HCT116 (cell line): ENCODE measurements at regions not wholly inside any gene's neighbourhood (a gene's known extent, or its start where the extent isn't known, plus 50 kb on each side); places are given as distances from the start of the nearest gene placed in this dataset.

Experiments used
- ATAC-seq: fragments of 200-7000 bp; cut with Tn5 transposase; 2 replicates; pipeline ENCODE4 v1.9.1; 2020; ENCODE audit warnings: mild to moderate bottlenecking, moderate library complexity
- BruUV-seq: library from RNA; stranded (reverse); fragments of 400-500 nt; replicated peaks from 2 replicates; lab custom pipeline; 2021; lab: Mats Ljungman, UMichigan
- CTCF ChIA-PET: fragments of 300-600 bp; sonication (Branson Sonifier 250); formaldehyde crosslinking; loops from one replicate; lab custom pipeline; 2021; ENCODE audit warnings: antibody characterized with exemption; lab: Charles Lee
- POLR2A ChIA-PET: fragments of 300-600, 350-600 bp; sonication (Branson Sonifier 250); formaldehyde crosslinking; loops from one replicate; lab custom pipeline; 2021; ENCODE audit warnings: antibody characterized with exemption; lab: Charles Lee
- RAD21 ChIA-PET, 2 experiments: fragments of 300-600 bp; sonication (Branson Sonifier 250); formaldehyde crosslinking; loops; one replicate each; lab custom pipeline; 2023; ENCODE audit warnings: low total read pairs in 2 of 2; ENCODE audit not compliant: uncharacterized antibody in 2 of 2, unreplicated experiment in 2 of 2, low non-redundant PET in 1 of 2; lab: Charles Lee
- DNase-seq: peaks from one replicate; pipeline ENCODE4 v3.0.0-alpha.2; 2010; ENCODE audit warnings: low read depth, low spot score
- H2AFZ ChIP-seq: fragments of 200-600 bp; shearing (Covaris generic), sonication (generic); 2 replicates; pipeline ENCODE4 v1.6.1; 2017; ENCODE audit warnings: low read depth, mixed run types, mixed read lengths, antibody characterized with exemption, low read length; ENCODE audit not compliant: poor library complexity, severe bottlenecking
- H3K27ac ChIP-seq: 2 replicates; pipeline ENCODE4 v1.5.1; 2012; ENCODE audit warnings: low read depth, low read length
- H3K27me3 ChIP-seq: fragments of 200-600 bp; sonication (generic); 2 replicates; pipeline ENCODE4 v1.6.1; 2016; ENCODE audit warnings: mixed run types, low read length, mixed read lengths; ENCODE audit not compliant: insufficient read depth
- H3K36me3 ChIP-seq, 2 experiments: fragments of 200-500 bp in 1 of 2; fragments of 200-600 bp in 1 of 2; sonication (Bioruptor generic) in 1 of 2; sonication (generic) in 1 of 2; 2 replicates each; pipeline versions ENCODE4 v1.5.1 to v1.6.1; 2014 to 2016; ENCODE audit warnings: low read length in 2 of 2, inconsistent platforms in 1 of 2, mixed read lengths in 1 of 2, mixed run types in 1 of 2; ENCODE audit not compliant: insufficient read depth in 2 of 2, control insufficient read depth in 1 of 2
- H3K4me1 ChIP-seq, 2 experiments: fragments of 200-600 bp in 1 of 2; sonication (generic) in 1 of 2; 2 replicates each; pipeline versions ENCODE4 v1.5.1 to v1.6.1; 2012 to 2017; ENCODE audit warnings: low read length in 2 of 2, inconsistent platforms in 1 of 2, mild to moderate bottlenecking in 1 of 2, mixed read lengths in 1 of 2, mixed run types in 1 of 2, moderate library complexity in 1 of 2; ENCODE audit not compliant: insufficient read depth in 2 of 2, control insufficient read depth in 1 of 2
- H3K4me2 ChIP-seq: fragments of 200-600 bp; sonication (generic); 2 replicates; pipeline ENCODE4 v1.6.1; 2017; ENCODE audit warnings: mixed run types, low read length, mixed read lengths
- H3K4me3 ChIP-seq, 2 experiments: fragments of 200-600 bp in 1 of 2; sonication (generic) in 1 of 2; replicated peaks in 1 of 2; 2 replicates each; pipeline ENCODE4 v1.5.1; 2011 to 2016; ENCODE audit warnings: low read length in 2 of 2, control low read depth in 1 of 2, low read depth in 1 of 2, mild to moderate bottlenecking in 1 of 2, mixed read lengths in 1 of 2, mixed run types in 1 of 2
- H3K79me2 ChIP-seq: fragments of 200-600 bp; sonication (generic); 2 replicates; pipeline ENCODE4 v1.6.1; 2017; ENCODE audit warnings: mild to moderate bottlenecking, mixed run types, low read length, moderate library complexity, mixed read lengths; ENCODE audit not compliant: insufficient read depth
- H3K9ac ChIP-seq: fragments of 200-600 bp; sonication (generic); 2 replicates; pipeline ENCODE4 v1.6.1; 2016; ENCODE audit warnings: low read length, mixed read lengths
- H3K9me2 ChIP-seq: fragments of 200-600 bp; sonication (generic), shearing (Covaris generic); 2 replicates; pipeline ENCODE4 v1.6.1; 2017; ENCODE audit warnings: mixed run types, mild to moderate bottlenecking, moderate library complexity; ENCODE audit not compliant: insufficient read depth
- H3K9me3 ChIP-seq, 2 experiments: fragments of 200-500 bp in 1 of 2; fragments of 200-600 bp in 1 of 2; sonication (Bioruptor generic) in 1 of 2; sonication (generic) in 1 of 2; 2 replicates each; pipeline ENCODE4 v1.6.1; 2014 to 2017; ENCODE audit warnings: low read length in 2 of 2, mixed read lengths in 2 of 2, inconsistent platforms in 1 of 2, low read depth in 1 of 2, mild to moderate bottlenecking in 1 of 2, mixed run types in 1 of 2, moderate library complexity in 1 of 2; ENCODE audit not compliant: control insufficient read depth in 1 of 2, insufficient read depth in 1 of 2
- H4K20me1 ChIP-seq: fragments of 200-600 bp; sonication (generic), shearing (Covaris generic); 2 replicates; pipeline ENCODE4 v1.6.1; 2017; ENCODE audit warnings: mixed run types, mild to moderate bottlenecking, moderate library complexity; ENCODE audit not compliant: insufficient read depth
- CBX3 ChIP-seq: IDR thresholded peaks from 2 replicates; pipeline ENCODE4 v1.6.1; 2012; ENCODE audit warnings: low read depth
- CEBPB ChIP-seq: IDR thresholded peaks from 2 replicates; pipeline ENCODE4 v1.6.1; 2012; ENCODE audit warnings: low read depth
- ELF1 ChIP-seq: IDR thresholded peaks from 2 replicates; pipeline ENCODE4 v1.6.1; 2012; ENCODE audit warnings: low read depth, borderline replicate concordance
- EZH2 ChIP-seq: fragments of 200-600 bp; sonication (generic); IDR thresholded peaks from 2 replicates; pipeline ENCODE4 v1.6.1; 2017; ENCODE audit warnings: antibody characterized with exemption, mixed run types
- EZH2phosphoT487 ChIP-seq: fragments of 200-600 bp; IDR thresholded peaks from 2 replicates; pipeline ENCODE4 v1.6.1; 2018; ENCODE audit warnings: antibody characterized with exemption, borderline replicate concordance
- FOSL1 ChIP-seq: IDR thresholded peaks from 2 replicates; pipeline ENCODE4 v1.6.1; 2012; ENCODE audit warnings: low read depth
- POLR2A ChIP-seq: IDR thresholded peaks from 2 replicates; pipeline ENCODE4 v1.7.0; 2011; ENCODE audit warnings: borderline replicate concordance; ENCODE audit not compliant: insufficient read depth, insufficient read length; ENCODE audit errors: extremely low read depth
- POLR2AphosphoS5 ChIP-seq: IDR thresholded peaks from 2 replicates; pipeline ENCODE4 v1.6.1; 2011; ENCODE audit warnings: mild to moderate bottlenecking, low read depth, low read length, moderate library complexity
- RAD21 ChIP-seq: IDR thresholded peaks from 2 replicates; pipeline ENCODE4 v1.6.1; 2012; ENCODE audit warnings: low read depth, mild to moderate bottlenecking
- SRF ChIP-seq: IDR thresholded peaks from 2 replicates; pipeline ENCODE4 v1.6.1; 2012; ENCODE audit warnings: low read depth
- YY1 ChIP-seq: IDR thresholded peaks from 2 replicates; pipeline ENCODE4 v1.6.1; 2011; ENCODE audit warnings: low read length, low read depth, moderate library complexity, mild to moderate bottlenecking; ENCODE audit not compliant: insufficient replicate concordance; ENCODE audit errors: extremely low read depth
- intact Hi-C: fragments of 100-400 bp; cut with micrococcal nuclease; formaldehyde crosslinking; loops from 2 replicates; pipeline ENCODE4 v1.10.0; 2022
- TF ChIP-seq, protein P1 (sequence below): IDR thresholded peaks from 2 replicates; pipeline ENCODE4 v1.6.1; 2012

DNA sequence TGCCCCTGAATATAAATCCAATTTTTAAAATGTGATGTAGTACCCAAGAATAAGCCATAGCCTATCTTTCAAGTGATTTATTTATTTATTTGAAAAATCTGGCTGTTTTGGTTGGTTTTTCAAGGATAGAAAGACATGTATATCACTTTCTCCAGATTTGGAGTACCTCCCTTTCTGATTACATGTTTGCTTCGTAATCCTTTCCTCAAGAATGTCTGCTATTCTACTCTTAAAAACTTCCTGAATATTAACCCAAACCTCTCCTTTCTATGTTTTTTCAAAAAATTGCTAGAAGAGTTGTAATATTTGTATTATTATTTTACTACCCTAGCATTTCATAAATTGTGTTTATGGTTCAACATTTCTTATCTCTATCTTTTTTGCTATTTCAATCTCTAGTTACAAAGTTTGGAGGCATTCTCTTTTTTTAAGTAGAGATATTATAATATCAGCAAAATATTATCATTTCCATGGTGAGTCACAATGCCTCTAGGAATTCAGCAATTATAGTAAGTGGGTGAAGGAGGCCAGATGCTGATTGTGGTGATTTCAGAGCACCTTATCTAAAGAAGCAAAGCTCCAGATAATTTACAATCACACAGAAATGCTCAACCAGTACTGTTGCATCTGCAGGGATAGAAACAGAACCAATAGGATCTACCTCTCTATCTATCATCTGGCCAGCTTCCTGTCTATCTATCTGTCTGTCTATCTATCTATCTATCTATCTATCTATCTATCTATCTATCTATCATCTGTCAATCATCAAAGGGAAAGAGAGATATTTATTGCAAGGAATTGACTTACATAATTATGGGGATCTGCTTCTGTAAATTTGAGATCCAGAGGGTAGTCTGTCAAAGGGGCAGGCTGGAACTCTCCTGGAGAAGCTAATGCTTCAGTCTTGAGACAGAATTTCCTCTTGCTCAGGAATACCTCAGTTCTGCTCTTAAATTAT lies 412.5 kb upstream of the SEMA3C start:
- H3K9ac ChIP-seq = no peak overlapping the region
- H3K36me3 ChIP-seq = no peaks in the 10 kb centered on the region
- H3K4me3 ChIP-seq = no peak overlapping the region
- no peak for TF ChIP-seq POLR2A
- no peak for TF ChIP-seq POLR2AphosphoS5
- TF ChIP-seq RAD21 = no peak
- TF ChIP-seq CEBPB = no peak
- TF ChIP-seq CBX3 = no peak
- TF ChIP-seq, protein P1, sequence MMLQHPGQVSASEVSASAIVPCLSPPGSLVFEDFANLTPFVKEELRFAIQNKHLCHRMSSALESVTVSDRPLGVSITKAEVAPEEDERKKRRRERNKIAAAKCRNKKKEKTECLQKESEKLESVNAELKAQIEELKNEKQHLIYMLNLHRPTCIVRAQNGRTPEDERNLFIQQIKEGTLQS = no peak
- no peak for TF ChIP-seq FOSL1
- TF ChIP-seq EZH2phosphoT487 = no peak
- TF ChIP-seq SRF = no peak
- H3K9me2 ChIP-seq = no peaks in the 10 kb centered on the region
- no peaks in the 10 kb centered on the region for H3K27me3 ChIP-seq
- no peaks in the 10 kb centered on the region for H3K9me3 ChIP-seq
- ChIA-PET CTCF (no interaction called here), RAD21 (no interaction called here), POLR2A (no interaction called here)
- H3K79me2 ChIP-seq = no peaks in the 10 kb centered on the region
- DNase-seq (no peak), ATAC-seq (no peak)
- H3K4me2 ChIP-seq = no peak overlapping the region
- H4K20me1 ChIP-seq = no peaks in the 10 kb centered on the region
- intact Hi-C loops = no loop called here
- H2AFZ ChIP-seq = no peak overlapping the region
- no peaks in the 10 kb centered on the region for H3K4me1 ChIP-seq
- no peak overlapping the region for H3K27ac ChIP-seq
- BruUV-seq = no TSS peak

DNA sequence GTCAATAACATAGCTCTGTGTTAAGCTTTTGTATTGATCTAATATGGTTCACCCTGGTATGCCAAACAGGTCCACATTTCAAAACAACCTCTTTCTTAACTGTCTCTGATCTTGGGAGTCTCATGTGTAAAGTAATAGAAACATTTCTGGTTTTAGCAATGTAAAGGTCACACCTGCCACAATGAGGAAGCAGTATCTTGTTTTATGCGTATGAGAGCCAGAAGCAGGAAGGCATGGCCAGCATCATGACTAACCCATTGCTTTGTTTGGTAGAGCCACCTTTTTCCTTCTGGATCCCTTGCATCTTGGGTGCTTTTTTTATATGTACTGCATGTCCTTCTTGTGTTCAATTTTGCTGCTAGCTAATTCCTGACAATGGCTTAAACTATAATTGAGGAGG lies 411.3 kb upstream of the SEMA3C start:
- H3K4me3 ChIP-seq = no peak overlapping the region
- CTCF ChIA-PET = no interaction called here
- no peak overlapping the region for H3K9ac ChIP-seq
- H4K20me1 ChIP-seq = no peaks in the 10 kb centered on the region
- no peaks in the 10 kb centered on the region for H3K36me3 ChIP-seq
- no peaks in the 10 kb centered on the region for H3K79me2 ChIP-seq
- RAD21 ChIA-PET = no interaction called here
- ATAC-seq (no peak), DNase-seq (no peak)
- no peaks in the 10 kb centered on the region for H3K9me2 ChIP-seq
- peak overlapping the region; percentile 5 for H2AFZ ChIP-seq
- TF ChIP-seq YY1 (no peak), EZH2 (no peak), ELF1 (no peak)
- TF ChIP-seq, all 23 proteins: peak for 0
- intact Hi-C loops = no loop called here
- POLR2A ChIA-PET = no interaction called here
- Histone ChIP-seq H3K27ac (no peak overlapping the region), H3K9me3 (no peaks in the 10 kb centered on the region), H3K27me3 (no peaks in the 10 kb centered on the region), H3K4me1 (no peaks in the 10 kb centered on the region), H3K4me2 (no peak overlapping the region)
- BruUV-seq = no TSS peak
